A549 (cell line): ENCODE measurements at regions not wholly inside any gene's neighbourhood (a gene's known extent, or its start where the extent isn't known, plus 50 kb on each side); places are given as distances from the start of the nearest gene placed in this dataset.

Source experiments
- CTCF ChIP-seq: fragments of >200 bp; sonication (Bioruptor Twin); formaldehyde crosslinking; IDR thresholded peaks from 3 replicates; pipeline ENCODE4 v1.5.1; 2016
- POLR2A ChIP-seq: IDR thresholded peaks from 2 replicates; pipeline ENCODE4 v1.6.1; 2012; ENCODE audit warnings: mild to moderate bottlenecking, low read length
- TP53 ChIP-seq: fragments of 250-450 bp; sonication (Bioruptor Pico); IDR thresholded peaks from 2 replicates; pipeline ENCODE4 v1.5.0; 2021; ENCODE audit warnings: mild to moderate bottlenecking, moderate library complexity

GRCh38 chr20:41784209-41784958 lies 166.2 kb upstream of the CHD6 start:
- TF ChIP-seq POLR2A: no peak
- no peak for TF ChIP-seq CTCF
- no peak for TF ChIP-seq TP53 (CRISPR knock-in tag)
